IMR-90 (cell line): ENCODE measurements at regions not wholly inside any gene's neighbourhood (a gene's known extent, or its start where the extent isn't known, plus 50 kb on each side); places are given as distances from the start of the nearest gene placed in this dataset.

Experiments
- ATAC-seq: fragments of 200-7000 bp; cut with Tn5 transposase; 2 replicates; pipeline ENCODE4 v1.9.1; 2020; ENCODE audit warnings: low read depth, mild to moderate bottlenecking, moderate library complexity
- BruUV-seq: library from RNA; stranded (reverse); fragments of 400-500 nt; replicated peaks from 2 replicates; lab custom pipeline; 2021; lab: Mats Ljungman, UMichigan
- CTCF ChIA-PET: fragments of 300-600 bp; formaldehyde crosslinking; extraction: SDS; loops from one replicate; lab custom pipeline; 2021; ENCODE audit warnings: antibody characterized with exemption; lab: Yijun Ruan, JAX
- POLR2A ChIA-PET: fragments of 300-600 bp; sonication (Branson Sonifier 250); formaldehyde crosslinking; loops from one replicate; lab custom pipeline; 2022; ENCODE audit warnings: antibody characterized with exemption; ENCODE audit not compliant: unreplicated experiment; lab: Charles Lee
- DNase-seq: peaks from one replicate; pipeline ENCODE4 v3.0.0; 2013
- H2AFZ ChIP-seq: replicated peaks from 2 replicates; pipeline ENCODE3; 2013; ENCODE audit warnings: low read length, mild to moderate bottlenecking; ENCODE audit not compliant: poor library complexity
- H2AK5ac ChIP-seq: 2 replicates; pipeline ENCODE4 v1.6.1; 2013; ENCODE audit warnings: low read depth, low read length, inconsistent platforms
- H2AK9ac ChIP-seq: replicated peaks from 2 replicates; pipeline ENCODE3; 2013; ENCODE audit warnings: mild to moderate bottlenecking, low read depth, low read length, moderate library complexity; ENCODE audit not compliant: poor library complexity
- H2BK120ac ChIP-seq: 2 replicates; pipeline ENCODE4 v1.6.1; 2013; ENCODE audit warnings: low read depth, low read length, inconsistent platforms
- H2BK15ac ChIP-seq: 3 replicates; pipeline ENCODE4 v1.6.1; 2013; ENCODE audit warnings: low read depth, low read length, inconsistent platforms
- H2BK20ac ChIP-seq: 2 replicates; pipeline ENCODE4 v1.6.1; 2013; ENCODE audit warnings: low read depth, mild to moderate bottlenecking, inconsistent platforms, low read length, moderate library complexity
- H2BK5ac ChIP-seq: 2 replicates; pipeline ENCODE4 v1.6.1; 2013; ENCODE audit warnings: mild to moderate bottlenecking, low read depth, low read length, inconsistent platforms; ENCODE audit not compliant: poor library complexity, severe bottlenecking
- H3K14ac ChIP-seq: replicated peaks from 2 replicates; pipeline ENCODE4 v1.6.1; 2013; ENCODE audit warnings: low read depth, low read length, inconsistent platforms
- H3K18ac ChIP-seq: 2 replicates; pipeline ENCODE4 v1.6.1; 2013; ENCODE audit warnings: low read depth, low read length, control low read depth
- H3K23ac ChIP-seq: 2 replicates; pipeline ENCODE4 v1.6.1; 2013; ENCODE audit warnings: low read depth, low read length, inconsistent platforms
- H3K27ac ChIP-seq: 2 replicates; pipeline ENCODE4 v1.5.1; 2013; ENCODE audit warnings: mild to moderate bottlenecking, control low read depth, low read length; ENCODE audit not compliant: insufficient read depth
- H3K27me3 ChIP-seq: 2 replicates; pipeline ENCODE4 v1.6.1; 2013; ENCODE audit warnings: low read length; ENCODE audit not compliant: control insufficient read depth, insufficient read depth
- H3K36me3 ChIP-seq: 2 replicates; pipeline ENCODE4 v1.6.1; 2013; ENCODE audit warnings: low read length, mixed read lengths; ENCODE audit not compliant: control insufficient read depth, insufficient read depth
- H3K4ac ChIP-seq: 2 replicates; pipeline ENCODE4 v1.6.1; 2013; ENCODE audit warnings: low read depth, low read length, inconsistent platforms
- H3K4me1 ChIP-seq: 2 replicates; pipeline ENCODE4 v1.6.1; 2013; ENCODE audit warnings: low read length, mixed read lengths; ENCODE audit not compliant: control insufficient read depth, insufficient read depth
- H3K4me2 ChIP-seq: 2 replicates; pipeline ENCODE4 v1.6.1; 2013; ENCODE audit warnings: low read depth, mild to moderate bottlenecking, control low read depth, low read length, moderate library complexity
- H3K4me3 ChIP-seq: 2 replicates; pipeline ENCODE4 v1.5.1; 2013; ENCODE audit warnings: low read depth, mild to moderate bottlenecking, control low read depth, low read length, moderate library complexity; ENCODE audit not compliant: insufficient read depth
- H3K56ac ChIP-seq: 2 replicates; pipeline ENCODE4 v1.6.1; 2013; ENCODE audit warnings: low read length, inconsistent platforms; ENCODE audit not compliant: insufficient read depth; ENCODE audit errors: extremely low read depth
- H3K79me1 ChIP-seq, 2 experiments: 2 replicates each; pipeline ENCODE4 v1.6.1; 2013; ENCODE audit warnings: low read length in 2 of 2, inconsistent platforms in 1 of 2, low read depth in 1 of 2
- H3K9ac ChIP-seq: 2 replicates; pipeline ENCODE4 v1.6.1; 2013; ENCODE audit warnings: low read depth, low read length, control low read depth
- H3K9me1 ChIP-seq: 2 replicates; pipeline ENCODE4 v1.6.1; 2013; ENCODE audit warnings: low read length, inconsistent platforms; ENCODE audit not compliant: insufficient read depth
- H3K9me3 ChIP-seq: 2 replicates; pipeline ENCODE4 v1.6.1; 2013; ENCODE audit warnings: low read length; ENCODE audit not compliant: control insufficient read depth, insufficient read depth
- H4K20me1 ChIP-seq: 2 replicates; pipeline ENCODE4 v1.6.1; 2013; ENCODE audit warnings: low read length, inconsistent platforms; ENCODE audit not compliant: insufficient read depth
- H4K5ac ChIP-seq: 2 replicates; pipeline ENCODE4 v1.6.1; 2013; ENCODE audit warnings: mild to moderate bottlenecking, low read depth, low read length, control low read depth
- H4K8ac ChIP-seq, 2 experiments: 2 replicates each; pipeline ENCODE4 v1.6.1; 2013; ENCODE audit warnings: low read depth in 2 of 2, low read length in 2 of 2, control low read depth in 1 of 2, inconsistent platforms in 1 of 2
- H4K91ac ChIP-seq: 2 replicates; pipeline ENCODE4 v1.6.1; 2013; ENCODE audit warnings: low read depth, low read length, inconsistent platforms; ENCODE audit not compliant: insufficient read depth
- BHLHE40 ChIP-seq: fragments of 150-350 bp; IDR thresholded peaks from 2 replicates; pipeline ENCODE4 v1.6.1; 2016; ENCODE audit warnings: mild to moderate bottlenecking, low read depth, low read length
- CHD1 ChIP-seq: IDR thresholded peaks from 2 replicates; pipeline ENCODE4 v1.6.1; 2012; ENCODE audit warnings: low read depth, low read length, improper control_type of control experiment
- CTCF ChIP-seq: conservative IDR thresholded peaks from 2 replicates; pipeline ENCODE4 v1.5.1; 2012; ENCODE audit warnings: mild to moderate bottlenecking, low read depth, low read length, improper control_type of control experiment
- FOS ChIP-seq: fragments of 150-350 bp; IDR thresholded peaks from 2 replicates; pipeline ENCODE4 v1.6.1; 2016; ENCODE audit warnings: low read depth, low read length
- MAFK ChIP-seq: IDR thresholded peaks from 2 replicates; pipeline ENCODE4 v1.6.1; 2012; ENCODE audit warnings: low read depth, low read length, improper control_type of control experiment
- MAZ ChIP-seq: IDR thresholded peaks from 2 replicates; pipeline ENCODE4 v1.6.1; 2012; ENCODE audit warnings: low read depth, mild to moderate bottlenecking, low read length, improper control_type of control experiment, moderate library complexity, borderline replicate concordance
- MXI1 ChIP-seq: IDR thresholded peaks from 2 replicates; pipeline ENCODE4 v1.6.1; 2012; ENCODE audit warnings: low read depth, mild to moderate bottlenecking, low read length, moderate library complexity, borderline replicate concordance
- NFE2L2 ChIP-seq: fragments of 150-350 bp; IDR thresholded peaks from 2 replicates; pipeline ENCODE4 v1.6.1; 2016; ENCODE audit warnings: low read depth, mild to moderate bottlenecking, low read length
- POLR2A ChIP-seq: IDR thresholded peaks from 2 replicates; pipeline ENCODE4 v1.6.1; 2012; ENCODE audit warnings: mild to moderate bottlenecking, low read depth, low read length
- RAD21 ChIP-seq: IDR thresholded peaks from 2 replicates; pipeline ENCODE4 v1.6.1; 2012; ENCODE audit warnings: low read length, improper control_type of control experiment
- RFX5 ChIP-seq: IDR thresholded peaks from 2 replicates; pipeline ENCODE4 v1.8.0; 2012; ENCODE audit warnings: low read depth, mild to moderate bottlenecking, low read length, moderate library complexity
- SMC3 ChIP-seq: fragments of 150-350 bp; IDR thresholded peaks from 2 replicates; pipeline ENCODE4 v1.6.1; 2016; ENCODE audit warnings: low read depth, mild to moderate bottlenecking, antibody characterized with exemption, low read length, moderate library complexity
- USF2 ChIP-seq: fragments of 150-350 bp; IDR thresholded peaks from 2 replicates; pipeline ENCODE4 v1.6.1; 2017; ENCODE audit warnings: mild to moderate bottlenecking, antibody characterized with exemption, low read length, low read depth
- dilution Hi-C: fragments of 300-500 bp; cut with HindIII; formaldehyde crosslinking; loops from one replicate; pipeline ENCODE4 v1.14.3; 2018; ENCODE audit warnings: low sequenced_read_pairs; ENCODE audit not compliant: unreplicated experiment
- in situ Hi-C: fragments of 300-500 bp; cut with MboI; formaldehyde crosslinking; loops from 3 replicates; pipeline ENCODE4 v1.14.3; 2019; ENCODE audit warnings: low sequenced_read_pairs, inconsistent platforms, mixed read lengths
- intact Hi-C: fragments of 100-400 bp; cut with micrococcal nuclease; formaldehyde crosslinking; loops from 2 replicates; pipeline ENCODE4 v1.10.0; 2022

DNA sequence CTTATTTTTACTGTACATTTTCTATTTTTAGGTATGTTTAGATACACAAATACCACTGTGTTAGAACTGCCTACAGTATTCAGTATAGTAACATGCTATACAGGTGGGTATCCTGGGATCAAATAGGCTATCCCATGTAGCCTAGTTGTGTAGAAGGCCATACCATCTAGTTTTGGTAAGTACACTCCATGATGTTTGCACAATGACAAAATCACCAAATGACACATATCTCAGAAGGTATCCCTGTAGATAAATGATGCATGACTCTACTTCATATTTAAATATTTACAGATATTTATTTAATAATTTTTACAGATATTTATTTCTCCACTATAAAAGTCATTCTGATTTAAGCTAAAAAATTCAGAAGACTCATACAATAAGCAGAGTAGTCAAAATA lies 233.8 kb upstream of the OSR1 start:
- H4K8ac ChIP-seq = no peak overlapping the region
- dilution Hi-C loops (no loop called here), in situ Hi-C loops (no loop called here), intact Hi-C loops (no loop called here)
- H4K91ac ChIP-seq = no peak overlapping the region
- no peak for TF ChIP-seq CHD1
- TF ChIP-seq MXI1 = no peak
- no peak for TF ChIP-seq MAZ
- no peak for TF ChIP-seq CTCF
- TF ChIP-seq BHLHE40 = no peak
- TF ChIP-seq NFE2L2 = no peak
- TF ChIP-seq MAFK = no peak
- no peak for TF ChIP-seq POLR2A
- TF ChIP-seq RFX5 = no peak
- TF ChIP-seq USF2 = no peak
- no peak for TF ChIP-seq SMC3
- no peak for TF ChIP-seq FOS
- TF ChIP-seq RAD21 = no peak
- H3K56ac ChIP-seq = no peak overlapping the region
- no TSS peak for BruUV-seq
- H3K4me1 ChIP-seq = no peaks in the 10 kb centered on the region
- DNase-seq (no peak), ATAC-seq (no peak)
- no peak overlapping the region for H2BK120ac ChIP-seq
- no peak overlapping the region for H3K4me2 ChIP-seq
- CTCF ChIA-PET = no interaction called here
- H2BK20ac ChIP-seq = no peak overlapping the region
- no peak overlapping the region for H3K9ac ChIP-seq
- H3K36me3 ChIP-seq = no peaks in the 10 kb centered on the region
- H3K9me1 ChIP-seq = no peaks in the 10 kb centered on the region
- no peak overlapping the region for H3K14ac ChIP-seq
- no peak overlapping the region for H3K27ac ChIP-seq
- H3K27me3 ChIP-seq = peaks cover 3% of the 10 kb centered on the region
- H4K20me1 ChIP-seq = no peaks in the 10 kb centered on the region
- H2BK5ac ChIP-seq = no peak overlapping the region
- H3K23ac ChIP-seq = no peak overlapping the region
- POLR2A ChIA-PET = no interaction called here
- H2AK9ac ChIP-seq = no peak overlapping the region
- H3K18ac ChIP-seq = no peak overlapping the region
- no peak overlapping the region for H3K4ac ChIP-seq
- no peak overlapping the region for H2AK5ac ChIP-seq
- no peaks in the 10 kb centered on the region for H3K79me1 ChIP-seq
- H3K4me3 ChIP-seq = no peak overlapping the region
- H3K9me3 ChIP-seq = no peaks in the 10 kb centered on the region
- no peak overlapping the region for H2BK15ac ChIP-seq
- H2AFZ ChIP-seq = no peak overlapping the region
- H4K5ac ChIP-seq = no peak overlapping the region
